Keratinocyte (primary cell): ENCODE measurements at regions not wholly inside any gene's neighbourhood (a gene's known extent, or its start where the extent isn't known, plus 50 kb on each side); places are given as distances from the start of the nearest gene placed in this dataset.

ENCODE experiments used
- DNase-seq: peaks from one replicate; pipeline ENCODE4 v3.0.0-alpha.2; 2011; ENCODE audit warnings: low read depth, missing footprints, low spot score
- FAIRE-seq: peaks from 2 replicates; lab custom pipeline; 2011; peaks lifted over from hg19 to GRCh38; lab: Jason Lieb, UNC
- H2AFZ ChIP-seq: 2 replicates; pipeline ENCODE4 v1.6.0; 2012; ENCODE audit warnings: low read length, control low read depth, inconsistent platforms; ENCODE audit not compliant: control insufficient read depth
- H3K27ac ChIP-seq: 2 replicates; pipeline ENCODE4 v1.5.1; 2011; ENCODE audit warnings: low read length; ENCODE audit not compliant: control insufficient read depth, insufficient read depth
- H3K27me3 ChIP-seq: 3 replicates; pipeline ENCODE4 v1.6.0; 2011; ENCODE audit warnings: low read length; ENCODE audit not compliant: control insufficient read depth, insufficient read depth; ENCODE audit errors: extremely low read depth
- H3K36me3 ChIP-seq, 2 experiments: 2 replicates in 1 of 2; 3 replicates in 1 of 2; pipeline ENCODE4 v1.5.1; 2011; ENCODE audit warnings: low read length in 2 of 2, mild to moderate bottlenecking in 1 of 2; ENCODE audit not compliant: control insufficient read depth in 2 of 2, insufficient read depth in 2 of 2; ENCODE audit errors: extremely low read depth in 1 of 2
- H3K4me1 ChIP-seq: 3 replicates; pipeline ENCODE4 v1.5.1; 2011; ENCODE audit warnings: low read length; ENCODE audit not compliant: control insufficient read depth, insufficient read depth; ENCODE audit errors: extremely low read depth
- H3K4me2 ChIP-seq: 3 replicates; pipeline ENCODE4 v1.6.0; 2011; ENCODE audit warnings: low read depth, low read length; ENCODE audit not compliant: control insufficient read depth, insufficient read depth; ENCODE audit errors: extremely low read depth
- H3K4me3 ChIP-seq, 3 experiments: fragments of 200-600 bp in 1 of 3; sonication (generic) in 1 of 3; 2 replicates in 2 of 3; 3 replicates in 1 of 3; pipeline ENCODE4 v1.5.1; 2011 to 2016; ENCODE audit warnings: low read length in 3 of 3, mild to moderate bottlenecking in 3 of 3, control low read depth in 2 of 3, inconsistent platforms in 1 of 3, low read depth in 1 of 3, mixed read lengths in 1 of 3, mixed run types in 1 of 3, moderate library complexity in 1 of 3; ENCODE audit not compliant: control insufficient read depth in 2 of 3, insufficient read depth in 2 of 3; ENCODE audit errors: extremely low read depth in 1 of 3
- H3K79me2 ChIP-seq: 2 replicates; pipeline ENCODE4 v1.6.0; 2012; ENCODE audit warnings: low read length; ENCODE audit not compliant: control insufficient read depth, insufficient read depth
- H3K9ac ChIP-seq: 3 replicates; pipeline ENCODE4 v1.6.0; 2011; ENCODE audit warnings: low read length; ENCODE audit not compliant: control insufficient read depth, insufficient read depth; ENCODE audit errors: extremely low read depth
- H3K9me1 ChIP-seq: 3 replicates; pipeline ENCODE4 v1.6.0; 2011; ENCODE audit warnings: low read length; ENCODE audit not compliant: control insufficient read depth, insufficient read depth; ENCODE audit errors: extremely low read depth
- H3K9me3 ChIP-seq: 2 replicates; pipeline ENCODE4 v1.5.1; 2012; ENCODE audit warnings: low read depth, low read length; ENCODE audit not compliant: control insufficient read depth
- H4K20me1 ChIP-seq: 3 replicates; pipeline ENCODE4 v1.6.0; 2011; ENCODE audit warnings: low read length; ENCODE audit not compliant: control insufficient read depth, insufficient read depth; ENCODE audit errors: extremely low read depth
- EZH2 ChIP-seq: IDR thresholded peaks from one replicate; pipeline ENCODE4 v1.6.1; 2012; ENCODE audit warnings: inconsistent platforms, mild to moderate bottlenecking, low read length, moderate library complexity
- dilution Hi-C: fragments of 300-500 bp; cut with MboI; formaldehyde crosslinking; loops from one replicate; pipeline ENCODE4 v1.7.0; 2020; ENCODE audit warnings: low sequenced_read_pairs; ENCODE audit not compliant: extremely low pct_ligation_motif_present
- TF ChIP-seq, protein P1 (sequence below), 3 experiments: IDR thresholded peaks in 1 of 3; conservative IDR thresholded peaks in 1 of 3; optimal IDR thresholded peaks in 1 of 3; 2 replicates in 2 of 3; 3 replicates in 1 of 3; pipeline versions ENCODE3 to v1.5.1; 2011; ENCODE audit warnings: low read length in 3 of 3, mild to moderate bottlenecking in 3 of 3, moderate library complexity in 2 of 3, control low read depth in 1 of 3, inconsistent platforms in 1 of 3; ENCODE audit not compliant: insufficient read depth in 2 of 3; ENCODE audit errors: extremely low read depth in 1 of 3

DNA sequence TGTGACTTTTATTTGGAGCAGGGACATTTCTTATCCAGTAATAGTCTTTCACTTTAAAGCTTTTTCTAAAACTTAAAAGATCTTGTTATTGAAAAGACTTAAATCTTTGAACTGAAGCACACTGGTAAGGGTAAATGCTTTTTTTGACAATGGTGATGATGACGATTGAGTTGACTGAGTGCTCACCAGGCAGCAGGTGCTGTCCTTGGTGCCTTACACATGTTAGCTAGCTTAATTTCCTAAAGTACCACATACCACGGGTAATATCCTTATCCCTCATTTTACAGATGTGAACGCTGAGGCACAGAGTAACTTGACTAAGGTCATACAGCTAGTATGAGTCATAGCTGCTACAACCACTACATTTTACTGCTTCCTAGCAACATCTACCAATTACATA lies 200.0 kb downstream of the XPNPEP1 start:
- no peaks in the 10 kb centered on the region for H3K4me1 ChIP-seq
- H3K27ac ChIP-seq: no peak overlapping the region
- TF ChIP-seq EZH2: no peak
- TF ChIP-seq, protein P1, sequence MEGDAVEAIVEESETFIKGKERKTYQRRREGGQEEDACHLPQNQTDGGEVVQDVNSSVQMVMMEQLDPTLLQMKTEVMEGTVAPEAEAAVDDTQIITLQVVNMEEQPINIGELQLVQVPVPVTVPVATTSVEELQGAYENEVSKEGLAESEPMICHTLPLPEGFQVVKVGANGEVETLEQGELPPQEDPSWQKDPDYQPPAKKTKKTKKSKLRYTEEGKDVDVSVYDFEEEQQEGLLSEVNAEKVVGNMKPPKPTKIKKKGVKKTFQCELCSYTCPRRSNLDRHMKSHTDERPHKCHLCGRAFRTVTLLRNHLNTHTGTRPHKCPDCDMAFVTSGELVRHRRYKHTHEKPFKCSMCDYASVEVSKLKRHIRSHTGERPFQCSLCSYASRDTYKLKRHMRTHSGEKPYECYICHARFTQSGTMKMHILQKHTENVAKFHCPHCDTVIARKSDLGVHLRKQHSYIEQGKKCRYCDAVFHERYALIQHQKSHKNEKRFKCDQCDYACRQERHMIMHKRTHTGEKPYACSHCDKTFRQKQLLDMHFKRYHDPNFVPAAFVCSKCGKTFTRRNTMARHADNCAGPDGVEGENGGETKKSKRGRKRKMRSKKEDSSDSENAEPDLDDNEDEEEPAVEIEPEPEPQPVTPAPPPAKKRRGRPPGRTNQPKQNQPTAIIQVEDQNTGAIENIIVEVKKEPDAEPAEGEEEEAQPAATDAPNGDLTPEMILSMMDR (optimal IDR thresholded peaks at IDR 0.05 in 1 of 3, IDR thresholded peaks at IDR 0.05 in 1 of 3, conservative IDR thresholded peaks at IDR 0.05 in 1 of 3; ENCODE audit: extremely low read depth in 1 of 3, insufficient read depth in 2 of 3, low read length in 3 of 3): no peak
- no peak overlapping the region for H2AFZ ChIP-seq
- no peaks in the 10 kb centered on the region for H3K9me1 ChIP-seq
- H3K36me3 ChIP-seq: no peaks in the 10 kb centered on the region
- H3K9ac ChIP-seq: no peak overlapping the region
- dilution Hi-C loops: no loop called here
- H3K27me3 ChIP-seq: no peaks in the 10 kb centered on the region
- H3K79me2 ChIP-seq: no peaks in the 10 kb centered on the region
- no peak for DNase-seq
- H4K20me1 ChIP-seq: no peaks in the 10 kb centered on the region
- no peak overlapping the region for H3K4me2 ChIP-seq
- no peak overlapping the region for H3K4me3 ChIP-seq
- no peaks in the 10 kb centered on the region for H3K9me3 ChIP-seq
- no peak for FAIRE-seq

DNA sequence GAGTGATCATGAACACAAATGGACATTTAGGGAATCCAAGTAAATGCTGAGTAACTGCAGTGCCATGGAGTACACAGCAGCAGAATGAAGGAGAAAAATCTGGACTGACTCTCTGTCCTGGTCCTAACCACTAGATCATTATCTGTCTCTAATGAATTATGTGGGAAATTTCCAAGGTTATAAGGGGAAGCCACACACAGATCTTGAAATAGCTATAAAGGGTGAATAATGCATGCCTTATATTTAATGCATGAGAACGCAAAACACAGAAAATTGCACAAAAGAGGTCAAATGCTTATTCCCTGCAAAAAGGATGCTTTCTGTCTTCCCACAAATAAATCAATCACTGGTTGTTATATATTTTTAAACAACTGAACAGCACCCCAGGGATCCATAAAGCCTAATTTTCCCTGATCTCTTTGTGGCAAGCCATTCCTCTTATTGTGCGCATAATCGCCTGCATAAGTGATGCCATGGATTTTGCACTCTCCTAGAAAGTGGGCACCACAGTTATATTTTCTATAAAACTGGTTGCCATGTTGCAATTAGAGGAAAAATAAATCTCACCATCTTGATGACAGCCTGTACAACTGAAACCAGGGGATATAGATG lies 201.8 kb downstream of the XPNPEP1 start:
- no peak overlapping the region for H3K9ac ChIP-seq
- H3K79me2 ChIP-seq: no peaks in the 10 kb centered on the region
- no peak overlapping the region for H3K27ac ChIP-seq
- no peaks in the 10 kb centered on the region for H3K9me3 ChIP-seq
- FAIRE-seq: no peak
- H4K20me1 ChIP-seq: no peaks in the 10 kb centered on the region
- dilution Hi-C loops: no loop called here
- no peak overlapping the region for H3K4me2 ChIP-seq
- no peaks in the 10 kb centered on the region for H3K9me1 ChIP-seq
- TF ChIP-seq EZH2: no peak
- TF ChIP-seq, protein P1 (optimal IDR thresholded peaks at IDR 0.05 in 1 of 3, IDR thresholded peaks at IDR 0.05 in 1 of 3, conservative IDR thresholded peaks at IDR 0.05 in 1 of 3; ENCODE audit: extremely low read depth in 1 of 3, insufficient read depth in 2 of 3, low read length in 3 of 3): no peak
- no peaks in the 10 kb centered on the region for H3K4me1 ChIP-seq
- H2AFZ ChIP-seq: no peak overlapping the region
- H3K4me3 ChIP-seq: no peak overlapping the region
- DNase-seq: no peak
- H3K36me3 ChIP-seq: no peaks in the 10 kb centered on the region
- no peaks in the 10 kb centered on the region for H3K27me3 ChIP-seq
